Colonic mucosa (tissue), 4 donors: ENCODE measurements at regions not wholly inside any gene's neighbourhood (a gene's known extent, or its start where the extent isn't known, plus 50 kb on each side); places are given as distances from the start of the nearest gene placed in this dataset.

Source experiments
- DNase-seq: peaks from one replicate; pipeline ENCODE4 v3.0.0-alpha.2; 2020
- H3K27ac ChIP-seq: fragments of 200-600 bp; one replicate; pipeline ENCODE4 v1.8.0; 2021
- H3K27me3 ChIP-seq: fragments of 200-600 bp; one replicate; pipeline ENCODE4 v1.8.0; 2021
- H3K36me3 ChIP-seq: fragments of 200-600 bp; one replicate; pipeline ENCODE4 v1.8.0; 2021
- H3K4me1 ChIP-seq: fragments of 200-600 bp; one replicate; pipeline ENCODE4 v1.8.0; 2021; ENCODE audit warnings: mild to moderate bottlenecking
- H3K4me3 ChIP-seq: fragments of 200-600 bp; one replicate; pipeline ENCODE4 v1.8.0; 2021
- H3K9ac ChIP-seq, 2 donors: one replicate each; pipeline ENCODE4 v1.7.0; 2013; ENCODE audit warnings: control low read depth in 2 of 2, low read depth in 2 of 2, low read length in 2 of 2
- H3K9me3 ChIP-seq: fragments of 200-600 bp; one replicate; pipeline ENCODE4 v1.8.0; 2021
- intact Hi-C: fragments of 100-400 bp; cut with DNase I; formaldehyde crosslinking; loops from one replicate; pipeline ENCODE4 v1.14.1; 2022
- TF ChIP-seq, protein P1 (sequence below): fragments of 200-600 bp; IDR thresholded peaks from one replicate; pipeline ENCODE4 v1.8.0; 2022; ENCODE audit warnings: antibody characterized with exemption, mild to moderate bottlenecking
- donor health status: healthy.
- donor health status: DM: no; HTN: no; CAD: no.
- donor health status: DM: no; HTN: no; CAD: no.

DNA sequence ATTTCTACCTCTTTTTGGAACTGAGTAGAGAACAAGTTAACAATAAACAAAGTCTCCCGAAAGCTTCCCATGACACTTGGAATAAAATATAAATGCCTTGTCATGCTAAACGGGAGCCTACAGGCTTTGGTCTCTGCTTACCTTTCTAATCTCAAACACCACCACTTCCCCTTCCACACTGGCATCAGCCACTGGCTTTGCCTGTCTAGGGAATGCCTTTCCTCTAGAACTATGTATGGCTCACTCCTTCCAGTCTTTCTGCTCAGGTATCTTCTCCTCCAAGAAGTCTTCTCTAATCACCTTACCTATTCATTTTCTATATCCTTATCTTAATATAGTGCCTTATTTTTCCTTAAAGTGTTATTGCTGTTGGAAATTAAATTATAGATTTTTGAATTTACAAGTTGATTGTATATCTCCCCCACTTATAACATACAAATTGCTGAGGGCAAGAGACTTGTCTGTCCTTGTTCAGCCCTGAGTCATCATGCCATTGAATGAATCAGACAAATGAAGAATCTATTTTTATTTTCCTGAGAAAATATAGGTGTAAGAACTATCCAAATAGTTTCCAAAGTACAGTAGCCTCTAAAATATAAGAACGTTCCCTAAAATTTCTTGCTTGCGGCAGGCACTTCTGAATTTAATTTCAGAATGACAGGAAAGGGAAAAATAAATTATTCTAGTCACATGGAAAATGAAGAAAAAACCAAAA, 119.2 kb downstream of the TM2D1 start:
- H3K4me1 ChIP-seq, result no peaks in the 10 kb centered on the region
- DNase-seq, result no peak
- H3K9ac ChIP-seq, result no peak overlapping the region
- H3K27me3 ChIP-seq, result no peaks in the 10 kb centered on the region
- TF ChIP-seq, protein P1, sequence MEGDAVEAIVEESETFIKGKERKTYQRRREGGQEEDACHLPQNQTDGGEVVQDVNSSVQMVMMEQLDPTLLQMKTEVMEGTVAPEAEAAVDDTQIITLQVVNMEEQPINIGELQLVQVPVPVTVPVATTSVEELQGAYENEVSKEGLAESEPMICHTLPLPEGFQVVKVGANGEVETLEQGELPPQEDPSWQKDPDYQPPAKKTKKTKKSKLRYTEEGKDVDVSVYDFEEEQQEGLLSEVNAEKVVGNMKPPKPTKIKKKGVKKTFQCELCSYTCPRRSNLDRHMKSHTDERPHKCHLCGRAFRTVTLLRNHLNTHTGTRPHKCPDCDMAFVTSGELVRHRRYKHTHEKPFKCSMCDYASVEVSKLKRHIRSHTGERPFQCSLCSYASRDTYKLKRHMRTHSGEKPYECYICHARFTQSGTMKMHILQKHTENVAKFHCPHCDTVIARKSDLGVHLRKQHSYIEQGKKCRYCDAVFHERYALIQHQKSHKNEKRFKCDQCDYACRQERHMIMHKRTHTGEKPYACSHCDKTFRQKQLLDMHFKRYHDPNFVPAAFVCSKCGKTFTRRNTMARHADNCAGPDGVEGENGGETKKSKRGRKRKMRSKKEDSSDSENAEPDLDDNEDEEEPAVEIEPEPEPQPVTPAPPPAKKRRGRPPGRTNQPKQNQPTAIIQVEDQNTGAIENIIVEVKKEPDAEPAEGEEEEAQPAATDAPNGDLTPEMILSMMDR, result no peak
- H3K9me3 ChIP-seq, result no peaks in the 10 kb centered on the region
- H3K27ac ChIP-seq, result no peak overlapping the region
- no peaks in the 10 kb centered on the region for H3K36me3 ChIP-seq
- no peak overlapping the region for H3K4me3 ChIP-seq
- intact Hi-C loops, result no loop called here

DNA sequence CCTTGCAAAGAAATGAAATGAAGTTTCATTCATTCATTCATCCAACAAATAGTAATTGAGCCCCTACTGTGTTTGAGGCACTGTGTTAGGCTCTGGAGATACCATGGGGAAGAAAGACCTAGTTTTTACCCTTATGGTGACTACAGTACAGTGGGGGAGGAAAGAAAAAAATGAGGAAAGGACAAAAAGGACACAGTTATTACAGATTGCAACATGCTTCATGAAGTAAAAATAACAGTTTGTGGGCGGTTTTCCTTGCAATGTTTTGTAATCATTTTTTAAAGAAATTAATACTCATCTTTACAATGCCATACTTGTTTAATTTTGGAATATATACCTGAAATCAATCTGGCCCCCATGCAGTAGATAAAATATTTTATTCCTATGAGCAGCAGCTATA, 120.3 kb downstream of the TM2D1 start:
- H3K27me3 ChIP-seq, result no peaks in the 10 kb centered on the region
- H3K9ac ChIP-seq, result no peak overlapping the region
- no peaks in the 10 kb centered on the region for H3K36me3 ChIP-seq
- no peak overlapping the region for H3K4me3 ChIP-seq
- no peak overlapping the region for H3K27ac ChIP-seq
- TF ChIP-seq, protein P1, result no peak
- no peak for DNase-seq
- H3K9me3 ChIP-seq, result no peaks in the 10 kb centered on the region
- no peaks in the 10 kb centered on the region for H3K4me1 ChIP-seq
- intact Hi-C loops, result no loop called here

GRCh38 chr1:61604261-61604660, 120.7 kb downstream of the TM2D1 start:
- no peak overlapping the region for H3K27ac ChIP-seq
- no peaks in the 10 kb centered on the region for H3K27me3 ChIP-seq
- DNase-seq, result no peak
- no peak overlapping the region for H3K9ac ChIP-seq
- TF ChIP-seq, protein P1, result no peak
- H3K4me1 ChIP-seq, result no peaks in the 10 kb centered on the region
- H3K36me3 ChIP-seq, result no peaks in the 10 kb centered on the region
- H3K9me3 ChIP-seq, result no peaks in the 10 kb centered on the region
- intact Hi-C loops, result no loop called here
- no peak overlapping the region for H3K4me3 ChIP-seq

DNA sequence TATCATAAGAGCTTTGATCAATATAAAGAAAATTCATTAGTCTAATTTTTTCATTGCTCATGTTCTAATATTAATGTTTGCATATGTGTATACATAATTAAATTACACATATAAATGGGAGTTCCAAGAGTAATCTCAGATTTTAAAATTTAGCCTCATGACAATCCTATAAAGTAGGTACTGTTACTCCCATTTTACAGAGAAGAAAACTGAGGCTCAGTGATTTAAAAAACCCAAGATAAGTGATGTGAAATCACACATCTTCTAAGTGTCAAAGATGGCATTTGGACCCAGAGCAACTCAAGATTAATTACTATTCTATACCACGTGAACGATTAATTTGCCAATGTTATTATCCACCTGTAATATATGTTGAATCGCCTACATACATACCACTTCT, 122.3 kb downstream of the TM2D1 start:
- Histone ChIP-seq H3K27ac (no peak overlapping the region), H3K4me1 (no peaks in the 10 kb centered on the region), H3K27me3 (no peaks in the 10 kb centered on the region), H3K9ac (no peak overlapping the region), H3K36me3 (no peaks in the 10 kb centered on the region), H3K9me3 (no peaks in the 10 kb centered on the region), H3K4me3 (no peak overlapping the region)
- TF ChIP-seq, protein P1, result no peak
- intact Hi-C loops, result no loop called here
- no peak for DNase-seq

DNA sequence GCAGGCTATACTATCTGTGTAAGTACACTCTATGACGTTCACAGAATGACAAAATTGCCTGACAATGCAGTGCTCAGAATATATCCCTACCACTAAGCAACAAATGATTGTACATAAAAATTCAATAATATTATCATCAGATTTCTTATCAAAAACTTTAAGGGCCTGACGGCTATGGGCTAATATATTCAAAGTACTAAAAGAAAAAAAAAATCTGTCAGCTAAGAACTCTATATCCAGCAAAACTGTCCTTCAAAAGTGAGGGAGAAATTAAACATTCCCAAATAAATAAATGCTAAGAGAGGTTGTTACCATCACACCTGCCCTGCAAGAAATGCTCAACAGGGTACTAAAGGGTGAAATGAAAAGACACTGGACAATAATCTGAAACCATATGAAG, 127.3 kb downstream of the TM2D1 start:
- Histone ChIP-seq H3K4me3 (no peak overlapping the region), H3K9me3 (no peaks in the 10 kb centered on the region), H3K36me3 (no peaks in the 10 kb centered on the region), H3K27ac (no peak overlapping the region), H3K4me1 (no peaks in the 10 kb centered on the region), H3K27me3 (no peaks in the 10 kb centered on the region), H3K9ac (no peak overlapping the region)
- TF ChIP-seq, protein P1, result no peak
- DNase-seq, result no peak
- intact Hi-C loops, result no loop called here
